HUES6 (cell line): ENCODE measurements at regions not wholly inside any gene's neighbourhood (a gene's known extent, or its start where the extent isn't known, plus 50 kb on each side); places are given as distances from the start of the nearest gene placed in this dataset.

Source experiments
- H3K27ac ChIP-seq: 2 replicates; pipeline ENCODE4 v1.7.0; 2013; ENCODE audit warnings: low read depth, mild to moderate bottlenecking, low read length, inconsistent platforms
- H3K27me3 ChIP-seq: 2 replicates; pipeline ENCODE4 v1.6.1; 2013; ENCODE audit warnings: low read length; ENCODE audit not compliant: control insufficient read depth, insufficient read depth
- H3K36me3 ChIP-seq: 2 replicates; pipeline ENCODE4 v1.6.1; 2013; ENCODE audit warnings: low read length; ENCODE audit not compliant: control insufficient read depth, insufficient read depth
- H3K4me1 ChIP-seq: 2 replicates; pipeline ENCODE4 v1.6.1; 2013; ENCODE audit warnings: low read length; ENCODE audit not compliant: control insufficient read depth, insufficient read depth
- H3K4me3 ChIP-seq: 2 replicates; pipeline ENCODE4 v1.5.1; 2013; ENCODE audit warnings: low read depth, low read length
- H3K9ac ChIP-seq: one replicate; pipeline ENCODE4 v1.6.1; 2013; ENCODE audit warnings: mild to moderate bottlenecking, low read length
- H3K9me3 ChIP-seq: 2 replicates; pipeline ENCODE4 v1.6.1; 2013; ENCODE audit warnings: low read depth, low read length; ENCODE audit not compliant: control insufficient read depth, insufficient read depth

DNA sequence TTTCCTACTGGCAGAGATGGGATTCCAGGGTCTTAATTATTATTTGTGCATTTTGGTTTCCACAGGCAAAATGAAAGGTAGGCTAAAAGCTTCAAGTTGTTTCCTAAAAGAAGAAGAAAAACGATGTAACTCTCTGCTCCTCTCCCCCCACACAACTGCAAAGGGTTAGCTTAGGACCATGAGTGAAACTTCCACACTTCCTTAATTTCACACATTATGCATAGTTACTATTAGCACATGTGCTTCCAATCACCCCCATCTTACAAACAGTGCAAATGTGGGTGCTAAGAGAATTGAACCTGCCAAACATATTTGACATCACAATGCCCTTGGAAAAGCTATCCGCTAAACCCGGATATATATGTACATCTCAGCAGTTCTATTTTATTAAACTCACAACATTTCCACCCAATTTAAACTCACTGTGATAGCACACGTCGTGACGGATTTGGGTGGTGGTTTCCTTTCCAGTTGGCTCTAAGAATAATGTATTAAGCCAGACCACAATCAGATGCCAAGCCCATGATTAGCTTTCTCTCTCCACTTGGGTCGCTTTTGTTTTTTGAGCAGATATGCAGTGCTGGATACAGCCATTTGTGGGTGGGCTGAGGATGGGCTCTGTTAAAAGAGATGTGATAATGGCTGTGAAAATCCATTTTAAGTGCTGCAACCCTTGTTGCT lies 245.0 kb upstream of the POU2AF2 start:
- Histone ChIP-seq H3K4me1 (peaks cover 10% of the 10 kb centered on the region), H3K9me3 (no peaks in the 10 kb centered on the region), H3K4me3 (no peak overlapping the region), H3K36me3 (no peaks in the 10 kb centered on the region), H3K27me3 (no peaks in the 10 kb centered on the region), H3K9ac (no peak overlapping the region), H3K27ac (no peak overlapping the region)

DNA sequence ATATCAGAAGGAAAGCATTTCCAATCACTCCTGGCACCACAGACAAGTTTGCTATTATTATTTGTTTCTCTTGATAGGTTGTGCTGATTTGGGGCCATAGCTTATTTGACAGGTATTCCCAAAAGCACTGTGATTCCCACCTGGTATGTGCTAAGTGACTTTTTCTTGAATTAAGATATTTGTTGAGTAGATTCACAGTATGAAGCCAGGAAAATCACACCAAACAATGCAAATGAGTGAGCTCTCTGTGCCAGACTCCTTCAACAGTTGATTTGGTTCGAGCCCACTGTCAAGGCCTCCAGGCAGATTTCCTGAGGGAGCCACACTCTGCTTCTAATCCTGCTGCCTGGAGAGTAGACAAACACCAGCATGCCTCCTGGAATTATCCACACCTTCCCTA lies 253.0 kb upstream of the POU2AF2 start:
- Histone ChIP-seq H3K9me3 (no peaks in the 10 kb centered on the region), H3K27me3 (no peaks in the 10 kb centered on the region), H3K36me3 (no peaks in the 10 kb centered on the region), H3K27ac (no peak overlapping the region), H3K4me1 (peaks cover 5% of the 10 kb centered on the region; the same call in 1 of the 2 replicates), H3K4me3 (no peak overlapping the region), H3K9ac (no peak overlapping the region)

DNA sequence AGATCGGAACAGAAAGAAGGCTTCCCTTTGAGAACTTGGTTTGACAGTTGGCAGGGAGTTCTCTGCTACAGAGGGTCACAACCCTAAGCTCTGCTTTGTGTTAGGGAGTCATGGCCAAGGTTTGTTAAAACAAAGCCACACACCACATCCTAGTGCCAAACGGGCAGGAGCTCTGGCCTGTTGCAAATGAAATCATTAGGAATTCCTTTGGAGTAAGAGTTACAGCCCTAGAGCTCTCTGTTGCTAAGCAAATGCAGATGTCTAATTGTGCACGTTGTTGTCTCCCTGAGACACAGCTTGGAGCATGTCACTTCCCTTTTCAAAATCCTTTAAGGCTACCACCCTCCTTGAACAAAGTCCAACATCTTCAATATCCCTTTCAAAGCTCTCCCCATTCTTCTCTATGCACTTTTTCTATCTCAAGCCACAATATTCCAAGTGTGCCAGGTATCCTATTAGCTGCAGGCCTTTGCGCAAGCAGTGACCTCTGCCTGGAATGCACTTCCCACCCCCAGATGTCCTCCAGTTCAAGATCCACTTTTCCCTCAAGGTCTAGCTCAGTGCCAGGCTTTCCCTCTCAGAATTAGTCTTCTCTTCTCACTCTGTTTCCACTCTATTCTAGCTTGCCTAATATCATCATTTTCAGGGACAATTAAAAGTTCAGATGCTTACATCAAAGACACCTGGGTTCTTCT lies 253.7 kb upstream of the POU2AF2 start:
- Histone ChIP-seq H3K36me3 (no peaks in the 10 kb centered on the region), H3K27ac (no peak overlapping the region), H3K9ac (no peak overlapping the region), H3K4me3 (no peak overlapping the region), H3K9me3 (no peaks in the 10 kb centered on the region), H3K27me3 (no peaks in the 10 kb centered on the region), H3K4me1 (peaks cover 5% of the 10 kb centered on the region; the same call in 1 of the 2 replicates)

DNA sequence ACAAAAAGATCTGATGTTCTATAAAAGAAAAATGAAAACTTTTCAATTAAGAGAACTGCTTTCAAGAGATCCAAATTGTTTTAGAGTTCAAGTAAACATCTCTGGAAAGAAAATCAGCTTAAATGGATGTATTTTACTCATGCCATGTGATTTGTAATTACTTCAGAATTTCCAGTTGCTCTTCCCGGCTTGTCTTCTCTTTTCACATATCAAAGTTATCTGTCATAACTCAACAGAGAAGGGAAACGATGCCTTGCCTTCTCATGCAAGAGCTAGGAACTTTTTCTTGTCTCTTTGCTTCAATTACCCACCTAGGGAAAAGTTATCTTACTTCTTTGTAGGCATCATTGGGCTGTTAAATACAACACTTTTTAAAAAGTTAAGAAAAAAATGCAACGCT lies 255.2 kb upstream of the POU2AF2 start:
- Histone ChIP-seq H3K36me3 (no peaks in the 10 kb centered on the region), H3K4me3 (no peak overlapping the region), H3K4me1 (peaks cover 5% of the 10 kb centered on the region; the same call in 1 of the 2 replicates), H3K27ac (no peak overlapping the region), H3K9me3 (no peaks in the 10 kb centered on the region), H3K27me3 (no peaks in the 10 kb centered on the region), H3K9ac (no peak overlapping the region)

DNA sequence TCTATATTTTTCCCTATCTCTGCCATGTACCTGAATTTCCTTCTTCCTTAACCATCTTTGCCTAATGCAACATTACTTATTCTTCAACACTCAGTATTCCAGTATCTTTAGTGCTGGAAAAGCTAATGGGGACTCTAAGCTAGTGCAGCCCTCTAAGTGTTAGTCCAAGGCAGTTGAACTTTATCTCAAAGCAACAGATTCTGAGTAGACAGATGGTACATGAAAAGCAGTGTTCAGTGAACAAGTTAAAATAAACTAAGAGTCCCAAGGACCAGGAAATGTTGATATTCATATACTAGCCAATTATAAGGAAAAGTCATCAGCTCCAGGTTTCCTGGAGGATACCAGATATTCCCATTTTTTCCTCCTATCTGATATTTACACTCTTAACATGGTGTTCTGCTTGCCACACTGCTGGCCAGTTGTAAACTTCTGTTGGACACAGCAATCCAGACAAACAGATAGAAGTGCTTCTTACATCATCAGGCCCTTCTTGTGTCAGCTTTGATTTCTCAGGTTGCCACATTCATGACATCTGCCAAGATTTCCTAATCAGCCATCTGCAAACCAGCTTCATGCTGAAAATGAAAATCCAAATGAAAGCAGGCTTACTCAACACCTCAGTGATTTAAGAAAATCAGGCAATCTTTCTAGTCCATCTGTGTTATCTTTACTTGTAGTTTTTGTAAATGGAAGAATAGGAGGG lies 255.9 kb upstream of the POU2AF2 start:
- Histone ChIP-seq H3K36me3 (no peaks in the 10 kb centered on the region), H3K27ac (no peak overlapping the region), H3K9ac (no peak overlapping the region), H3K27me3 (no peaks in the 10 kb centered on the region), H3K9me3 (no peaks in the 10 kb centered on the region), H3K4me1 (peaks cover 5% of the 10 kb centered on the region; the same call in 1 of the 2 replicates), H3K4me3 (no peak overlapping the region)

DNA sequence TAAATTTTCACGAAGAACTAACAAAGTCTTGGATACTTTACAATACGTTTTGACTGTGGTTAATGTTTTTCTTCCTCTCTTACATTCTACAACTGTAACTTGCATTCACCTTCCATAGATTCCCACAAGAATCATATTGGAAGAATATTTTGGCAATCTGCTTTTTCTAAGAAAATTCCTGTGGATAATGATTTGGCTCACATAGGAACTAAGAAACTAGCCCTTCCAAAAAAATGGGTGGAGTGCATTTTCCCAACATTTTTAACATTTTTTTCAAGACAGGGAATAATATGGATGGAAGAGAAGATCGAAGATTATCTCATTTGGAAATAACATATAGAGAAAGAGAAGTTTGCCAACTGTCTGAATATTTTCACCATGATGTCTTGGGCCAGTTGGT lies 256.9 kb upstream of the POU2AF2 start:
- Histone ChIP-seq H3K9me3 (no peaks in the 10 kb centered on the region), H3K9ac (no peak overlapping the region), H3K4me3 (no peak overlapping the region), H3K36me3 (no peaks in the 10 kb centered on the region), H3K27ac (no peak overlapping the region), H3K27me3 (no peaks in the 10 kb centered on the region), H3K4me1 (peaks cover 5% of the 10 kb centered on the region; the same call in 1 of the 2 replicates)

DNA sequence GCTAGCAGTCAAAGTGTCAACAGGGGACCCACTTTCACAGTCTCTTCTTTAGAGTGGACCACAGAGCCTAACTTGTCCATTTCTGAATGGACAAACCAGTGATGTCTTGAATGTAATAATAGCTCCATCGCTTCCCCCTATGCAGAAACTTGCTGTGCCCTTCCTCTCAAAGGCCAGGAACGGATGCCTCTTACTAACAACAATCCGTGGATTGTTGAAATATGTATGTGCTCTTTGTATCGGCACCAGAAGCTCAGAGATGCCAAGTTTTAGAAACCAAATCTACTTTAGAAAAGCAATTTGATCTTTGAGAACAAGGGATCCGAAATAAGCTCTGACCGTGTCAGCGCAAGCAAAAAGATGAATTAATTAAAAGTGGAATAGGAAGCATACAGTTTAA lies 259.5 kb upstream of the POU2AF2 start:
- Histone ChIP-seq H3K27me3 (no peaks in the 10 kb centered on the region), H3K9ac (no peak overlapping the region), H3K9me3 (no peaks in the 10 kb centered on the region), H3K27ac (no peak overlapping the region), H3K4me3 (no peak overlapping the region), H3K36me3 (no peaks in the 10 kb centered on the region), H3K4me1 (no peaks in the 10 kb centered on the region)

DNA sequence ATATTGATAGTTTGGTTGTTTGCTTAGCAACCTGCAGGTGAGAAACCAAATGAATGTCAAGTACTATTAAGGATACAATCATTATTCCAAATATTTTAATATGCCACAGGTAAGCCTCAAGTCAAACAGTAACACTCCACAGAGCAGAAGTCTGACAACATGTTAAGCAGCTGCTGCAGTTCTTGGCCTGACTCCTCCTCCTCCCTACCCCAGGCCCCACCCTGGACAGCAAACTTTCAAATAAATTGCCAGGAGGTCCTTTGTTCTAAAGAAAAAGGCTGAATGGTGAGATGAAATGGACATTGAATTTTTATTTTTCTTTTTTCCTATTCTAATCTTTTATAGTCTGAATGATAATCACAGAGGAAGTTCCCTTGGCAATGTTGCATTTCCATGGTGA lies 260.0 kb upstream of the POU2AF2 start:
- Histone ChIP-seq H3K27ac (no peak overlapping the region), H3K36me3 (no peaks in the 10 kb centered on the region), H3K4me1 (no peaks in the 10 kb centered on the region), H3K27me3 (no peaks in the 10 kb centered on the region), H3K4me3 (no peak overlapping the region), H3K9ac (no peak overlapping the region), H3K9me3 (no peaks in the 10 kb centered on the region)

DNA sequence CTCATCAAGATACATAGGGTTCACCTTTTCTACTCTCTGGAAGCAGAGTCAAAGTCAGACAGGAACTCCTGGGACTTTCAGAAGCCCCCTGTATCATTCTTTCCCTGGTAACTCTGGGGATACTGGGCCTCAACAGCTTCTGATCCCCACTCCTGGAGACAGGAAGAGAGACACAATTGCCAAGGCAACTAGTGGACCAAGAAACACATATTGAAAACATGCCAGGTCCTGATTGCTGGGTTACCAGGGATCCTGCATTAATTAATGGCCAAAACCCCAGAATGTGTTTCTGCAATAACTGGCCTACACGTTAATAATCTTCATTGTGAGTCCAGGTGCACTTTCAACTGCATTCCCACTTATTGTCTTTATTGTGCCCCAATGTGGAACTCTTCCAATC lies 260.8 kb upstream of the POU2AF2 start:
- Histone ChIP-seq H3K9me3 (no peaks in the 10 kb centered on the region), H3K9ac (no peak overlapping the region), H3K27me3 (no peaks in the 10 kb centered on the region), H3K4me1 (no peaks in the 10 kb centered on the region), H3K36me3 (no peaks in the 10 kb centered on the region), H3K4me3 (no peak overlapping the region), H3K27ac (no peak overlapping the region)

DNA sequence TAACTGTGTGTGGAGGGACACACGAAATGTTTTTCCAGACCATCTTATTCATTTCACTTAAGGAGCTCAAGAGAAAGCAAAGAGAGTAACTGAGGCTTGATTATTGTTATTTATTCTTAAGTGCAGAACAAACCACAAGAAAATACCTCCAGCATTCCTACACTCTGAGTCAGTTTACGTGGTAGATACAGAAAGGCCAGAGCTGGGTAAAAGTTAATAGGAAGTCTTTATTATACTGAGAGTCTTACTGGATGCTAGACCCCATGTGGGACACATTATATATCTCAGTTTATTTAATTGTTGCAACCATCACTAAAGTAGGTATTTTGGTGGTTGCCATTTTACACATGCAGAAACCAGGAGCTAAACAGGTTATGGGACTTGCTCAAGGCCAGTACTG lies 261.4 kb upstream of the POU2AF2 start:
- H3K9ac ChIP-seq: no peak overlapping the region
- H3K36me3 ChIP-seq: no peaks in the 10 kb centered on the region
- H3K4me3 ChIP-seq: no peak overlapping the region
- no peaks in the 10 kb centered on the region for H3K9me3 ChIP-seq
- H3K27me3 ChIP-seq: no peaks in the 10 kb centered on the region
- H3K4me1 ChIP-seq: no peaks in the 10 kb centered on the region
- no peak overlapping the region for H3K27ac ChIP-seq

DNA sequence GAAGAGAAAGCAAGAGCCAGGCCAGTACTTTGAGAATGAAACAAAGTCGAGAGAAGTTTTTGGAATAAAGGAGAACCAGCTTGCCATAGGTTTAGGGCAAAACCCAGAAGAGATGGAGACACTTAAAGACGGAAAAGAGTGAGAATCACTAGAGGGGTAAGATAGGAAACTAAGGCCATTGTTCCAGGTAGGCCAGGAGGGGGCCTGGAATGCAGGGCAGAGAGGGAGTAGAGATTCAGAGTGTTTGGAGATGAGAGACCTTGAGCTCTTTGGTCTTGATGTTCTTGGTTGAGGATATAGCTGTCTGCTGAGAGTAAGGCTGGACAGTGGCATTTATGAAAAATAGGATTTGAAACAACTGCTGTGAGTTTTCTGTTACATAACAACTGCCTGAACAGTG lies 263.3 kb upstream of the POU2AF2 start:
- Histone ChIP-seq H3K4me3 (no peak overlapping the region), H3K27ac (no peak overlapping the region), H3K27me3 (no peaks in the 10 kb centered on the region), H3K36me3 (no peaks in the 10 kb centered on the region), H3K4me1 (no peaks in the 10 kb centered on the region), H3K9me3 (no peaks in the 10 kb centered on the region), H3K9ac (no peak overlapping the region)
